Hepatocyte (in vitro differentiated cells): ENCODE measurements at regions not wholly inside any gene's neighbourhood (a gene's known extent, or its start where the extent isn't known, plus 50 kb on each side); places are given as distances from the start of the nearest gene placed in this dataset.

Source experiments
- DNase-seq: peaks from one replicate; pipeline ENCODE4 v3.0.0-alpha.2; 2016; ENCODE audit warnings: low spot score
- H2AFZ ChIP-seq: fragments of 200-600 bp; sonication (generic); 2 replicates; pipeline ENCODE4 v1.6.0; 2016; ENCODE audit warnings: antibody characterized with exemption, mild to moderate bottlenecking
- H3K27ac ChIP-seq: fragments of 200-600 bp; sonication (generic); 2 replicates; pipeline ENCODE4 v1.5.1; 2016; ENCODE audit warnings: mild to moderate bottlenecking
- H3K27me3 ChIP-seq: fragments of 200-600 bp; sonication (generic); 2 replicates; pipeline ENCODE4 v1.6.1; 2016
- H3K36me3 ChIP-seq: fragments of 200-600 bp; sonication (generic); replicated peaks from 2 replicates; pipeline ENCODE4 v1.5.1; 2016; ENCODE audit warnings: low read depth; ENCODE audit not compliant: insufficient read depth
- H3K4me1 ChIP-seq: fragments of 200-600 bp; sonication (generic); 2 replicates; pipeline ENCODE4 v1.5.1; 2016; ENCODE audit warnings: mild to moderate bottlenecking, moderate library complexity; ENCODE audit not compliant: insufficient read depth
- H3K4me2 ChIP-seq: fragments of 200-600 bp; sonication (generic); 2 replicates; pipeline ENCODE4 v1.6.0; 2016
- H3K4me3 ChIP-seq: fragments of 200-600 bp; sonication (generic); 2 replicates; pipeline ENCODE4 v1.5.1; 2016; ENCODE audit warnings: mild to moderate bottlenecking
- H3K79me2 ChIP-seq: fragments of 200-600 bp; sonication (generic); 2 replicates; pipeline ENCODE4 v1.6.0; 2017; ENCODE audit warnings: mild to moderate bottlenecking
- H3K9me2 ChIP-seq: fragments of 200-600 bp; sonication (generic); replicated peaks from 2 replicates; pipeline ENCODE4 v1.6.0; 2017; ENCODE audit warnings: mild to moderate bottlenecking; ENCODE audit not compliant: insufficient read depth
- H3K9me3 ChIP-seq: fragments of 200-600 bp; sonication (generic); 2 replicates; pipeline ENCODE4 v1.5.1; 2016; ENCODE audit warnings: low read depth, mild to moderate bottlenecking
- H4K20me1 ChIP-seq: fragments of 200-600 bp; sonication (generic); 2 replicates; pipeline ENCODE4 v1.6.0; 2016; ENCODE audit warnings: mild to moderate bottlenecking; ENCODE audit not compliant: insufficient read depth, poor library complexity, severe bottlenecking
- CTCF ChIP-seq: fragments of 200-600 bp; sonication (generic); IDR thresholded peaks from 2 replicates; pipeline ENCODE4 v1.5.1; 2016; ENCODE audit warnings: antibody characterized with exemption, mild to moderate bottlenecking; ENCODE audit not compliant: poor library complexity
- EZH2 ChIP-seq: fragments of 200-600 bp; sonication (generic); IDR thresholded peaks from 2 replicates; pipeline ENCODE4 v1.6.1; 2016; ENCODE audit warnings: antibody characterized with exemption, mild to moderate bottlenecking, borderline replicate concordance
- EZH2phosphoT487 ChIP-seq: fragments of 200-600 bp; sonication (generic); IDR thresholded peaks from one replicate; pipeline ENCODE4 v1.6.1; 2018; ENCODE audit warnings: antibody characterized with exemption, mild to moderate bottlenecking, low read depth, moderate library complexity; ENCODE audit not compliant: unreplicated experiment, severe bottlenecking
- WGBS: methylation state at CpG from one replicate; pipeline ENCODE4 v1.1.6; 2016; ENCODE audit warnings: low lambda C conversion rate; ENCODE audit errors: missing lambda C conversion rate; 5-methylcytosine and 5-hydroxymethylcytosine counted together

GRCh38 chr14:22263961-22264360 is 325.1 kb downstream of the DAD1 start:
- no peak overlapping the region for H2AFZ ChIP-seq
- H3K4me2 ChIP-seq = no peak overlapping the region
- no peaks in the 10 kb centered on the region for H3K79me2 ChIP-seq
- no peak for TF ChIP-seq EZH2
- TF ChIP-seq EZH2phosphoT487 = no peak
- no peak overlapping the region for H3K4me3 ChIP-seq
- no peaks in the 10 kb centered on the region for H4K20me1 ChIP-seq
- H3K36me3 ChIP-seq = no peaks in the 10 kb centered on the region
- H3K4me1 ChIP-seq = peaks cover 17% of the 10 kb centered on the region
- H3K9me3 ChIP-seq = no peaks in the 10 kb centered on the region
- 57% methylated on average over 1 of the region's 1 CpG for WGBS
- H3K27ac ChIP-seq = no peak overlapping the region
- no peaks in the 10 kb centered on the region for H3K27me3 ChIP-seq
- no peaks in the 10 kb centered on the region for H3K9me2 ChIP-seq
- no peak for DNase-seq

- no peak overlapping the region for H3K27ac ChIP-seq
- no peaks in the 10 kb centered on the region for H3K36me3 ChIP-seq
- H3K9me3 ChIP-seq = no peaks in the 10 kb centered on the region
- TF ChIP-seq EZH2 = no peak
- no peak for TF ChIP-seq CTCF
- no peak for TF ChIP-seq EZH2phosphoT487
- no peaks in the 10 kb centered on the region for H3K79me2 ChIP-seq
- no peak overlapping the region for H2AFZ ChIP-seq
- peaks cover 17% of the 10 kb centered on the region for H3K4me1 ChIP-seq
- H3K4me2 ChIP-seq = no peak overlapping the region
- no peak for DNase-seq
- WGBS = 96% methylated on average over 3 of the region's 3 CpGs
- H4K20me1 ChIP-seq = no peaks in the 10 kb centered on the region
- no peaks in the 10 kb centered on the region for H3K27me3 ChIP-seq
- no peak overlapping the region for H3K4me3 ChIP-seq
- H3K9me2 ChIP-seq = no peaks in the 10 kb centered on the region
Observed at GRCh38 chr14:22262881-22263280, 326.1 kb downstream of the DAD1 start.

GRCh38 chr14:22255017-22255950 is 333.7 kb downstream of the DAD1 start:
- TF ChIP-seq EZH2 (no peak), CTCF (no peak), EZH2phosphoT487 (no peak)
- Histone ChIP-seq H3K36me3 (no peaks in the 10 kb centered on the region), H3K9me3 (no peaks in the 10 kb centered on the region), H3K4me1 (no peaks in the 10 kb centered on the region), H3K4me2 (no peak overlapping the region), H4K20me1 (no peaks in the 10 kb centered on the region), H2AFZ (no peak overlapping the region), H3K4me3 (no peak overlapping the region), H3K9me2 (no peaks in the 10 kb centered on the region), H3K79me2 (no peaks in the 10 kb centered on the region), H3K27me3 (no peaks in the 10 kb centered on the region), H3K27ac (no peak overlapping the region)
- no peak for DNase-seq
- 85% methylated on average over 5 of the region's 5 CpGs for WGBS

GRCh38 chr14:22252686-22253085 is 336.3 kb downstream of the DAD1 start:
- Histone ChIP-seq H3K9me3 (no peaks in the 10 kb centered on the region), H3K36me3 (no peaks in the 10 kb centered on the region), H3K27ac (no peak overlapping the region), H3K9me2 (no peaks in the 10 kb centered on the region), H3K4me3 (no peak overlapping the region), H3K27me3 (no peaks in the 10 kb centered on the region), H2AFZ (no peak overlapping the region), H3K4me2 (no peak overlapping the region), H3K79me2 (no peaks in the 10 kb centered on the region), H4K20me1 (no peaks in the 10 kb centered on the region), H3K4me1 (no peaks in the 10 kb centered on the region)
- no peak for DNase-seq
- 67% methylated on average over 4 of the region's 4 CpGs for WGBS
- TF ChIP-seq EZH2phosphoT487 (no peak), CTCF (no peak), EZH2 (no peak)
